Gastroesophageal sphincter (tissue), 3 donors: ENCODE measurements at regions not wholly inside any gene's neighbourhood (a gene's known extent, or its start where the extent isn't known, plus 50 kb on each side); places are given as distances from the start of the nearest gene placed in this dataset.

Experiments
- CTCF ChIP-seq, 4 experiments: fragments of 200-600 bp in 2 of 4; fragments of 450-650 bp in 2 of 4; sonication (generic) in 1 of 4; IDR thresholded peaks; one replicate each; pipeline ENCODE4 v1.5.1; 2017 to 2019; ENCODE audit warnings: antibody characterized with exemption in 4 of 4, mild to moderate bottlenecking in 2 of 4, moderate library complexity in 2 of 4
- POLR2A ChIP-seq, 2 donors: fragments of 450-650 bp; IDR thresholded peaks; one replicate each; pipeline ENCODE4 v1.6.1; 2017; ENCODE audit warnings: antibody characterized with exemption in 2 of 2, mild to moderate bottlenecking in 2 of 2, moderate library complexity in 1 of 2

GRCh38 chr15:39413558-39413957, 167.3 kb upstream of the THBS1 start:
- TF ChIP-seq CTCF (IDR thresholded peaks at IDR 0.05): no peak
- TF ChIP-seq POLR2A (IDR thresholded peaks at IDR 0.05): no peak
